ENCODE measurements at regions not wholly inside any gene's neighbourhood (a gene's known extent, or its start where the extent isn't known, plus 50 kb on each side); places are given as distances from the start of the nearest gene placed in this dataset.

GRCh38 chr1:91166106-91166712 is 144.4 kb upstream of the ZNF644 start (continued):
- no peak for TF ChIP-seq CHD7 (IDR thresholded peaks at IDR 0.05; ENCODE audit: insufficient replicate concordance, low read length)
- no peak for TF ChIP-seq KDM4A (IDR thresholded peaks at IDR 0.05; ENCODE audit: low read depth, low read length, severe bottlenecking)
- no peak for TF ChIP-seq BACH1 (IDR thresholded peaks at IDR 0.05; ENCODE audit: low read length)
- no peak for TF ChIP-seq ASH2L (IDR thresholded peaks at IDR 0.05; ENCODE audit: low read length)
- TF ChIP-seq CTCF (IDR thresholded peaks at IDR 0.05; ENCODE audit: control extremely low read depth in 1 of 3, insufficient read depth in 1 of 3, low read depth in 1 of 3, low read length in 3 of 3) = peak; percentile 73 to 98 (median 83)
- no peak for TF ChIP-seq KDM1A (IDR thresholded peaks at IDR 0.05; ENCODE audit: borderline replicate concordance, low read length)
- TF ChIP-seq ATF3 (IDR thresholded peaks at IDR 0.05; ENCODE audit: insufficient read depth, low read depth, low read length) = peak; percentile 36; the same call in 1 of the 2 replicates
- no peak for TF ChIP-seq CHD2 (IDR thresholded peaks at IDR 0.05; ENCODE audit: low read length)

Measured in H1 (cell line).